ENCODE measurements at regions not wholly inside any gene's neighbourhood (a gene's known extent, or its start where the extent isn't known, plus 50 kb on each side); places are given as distances from the start of the nearest gene placed in this dataset.

- WGBS, result 89% methylated on average over 9 of the region's 9 CpGs
- no peak for TF ChIP-seq POLR2A (IDR thresholded peaks at IDR 0.05)
- TF ChIP-seq CTCF (IDR thresholded peaks at IDR 0.05), result no peak
- no peak for TF ChIP-seq POLR2AphosphoS5 (IDR thresholded peaks at IDR 0.05)
- Histone ChIP-seq H3K4me1 (replicated peaks) (no peaks in the 10 kb centered on the region), H3K27ac (no peak overlapping the region), H3K4me3 (no peak overlapping the region), H3K36me3 (no peaks in the 10 kb centered on the region), H3K27me3 (replicated peaks; ENCODE audit: insufficient read depth) (no peaks in the 10 kb centered on the region), H3K9me3 (no peaks in the 10 kb centered on the region)
- intact Hi-C loops (cut with DNase I), result no loop called here
- no peak for DNase-seq (ENCODE audit: low spot score)
These were observed 57.0 kb upstream of the SIM2 start for GRCh38 chr21:36641886-36642285.

- Histone ChIP-seq H3K27ac (no peak overlapping the region), H3K4me1 (replicated peaks) (no peaks in the 10 kb centered on the region), H3K27me3 (replicated peaks; ENCODE audit: insufficient read depth) (no peaks in the 10 kb centered on the region), H3K9me3 (no peaks in the 10 kb centered on the region), H3K4me3 (no peak overlapping the region), H3K36me3 (no peaks in the 10 kb centered on the region)
- intact Hi-C loops (cut with DNase I), result no loop called here
- TF ChIP-seq CTCF (IDR thresholded peaks at IDR 0.05) (no peak), POLR2AphosphoS5 (IDR thresholded peaks at IDR 0.05) (no peak), POLR2A (IDR thresholded peaks at IDR 0.05) (no peak)
- WGBS, result 92% methylated on average over 4 of the region's 4 CpGs
- DNase-seq (ENCODE audit: low spot score), result no peak
These were observed 56.1 kb upstream of the SIM2 start for GRCh38 chr21:36642777-36643176.

- Histone ChIP-seq H3K27ac (no peak overlapping the region), H3K36me3 (no peaks in the 10 kb centered on the region), H3K9me3 (no peaks in the 10 kb centered on the region), H3K4me3 (no peak overlapping the region), H3K27me3 (replicated peaks; ENCODE audit: insufficient read depth) (no peaks in the 10 kb centered on the region), H3K4me1 (replicated peaks) (no peaks in the 10 kb centered on the region)
- no peak for DNase-seq (ENCODE audit: low spot score)
- intact Hi-C loops (cut with DNase I), result no loop called here
- 95% methylated on average over 12 of the region's 12 CpGs for WGBS
- TF ChIP-seq POLR2A (IDR thresholded peaks at IDR 0.05), result no peak
- TF ChIP-seq POLR2AphosphoS5 (IDR thresholded peaks at IDR 0.05), result no peak
- no peak for TF ChIP-seq CTCF (IDR thresholded peaks at IDR 0.05)
These were observed 55.3 kb upstream of the SIM2 start for GRCh38 chr21:36643374-36644250.

- WGBS, result 85% methylated on average over 7 of the region's 7 CpGs
- no peaks in the 10 kb centered on the region for H3K27me3 ChIP-seq (replicated peaks; ENCODE audit: insufficient read depth)
- no peak overlapping the region for H3K27ac ChIP-seq
- no peak for DNase-seq (ENCODE audit: low spot score)
- intact Hi-C loops (cut with DNase I), result no loop called here
- TF ChIP-seq CTCF (IDR thresholded peaks at IDR 0.05), result no peak
- TF ChIP-seq POLR2AphosphoS5 (IDR thresholded peaks at IDR 0.05), result no peak
- TF ChIP-seq POLR2A (IDR thresholded peaks at IDR 0.05), result no peak
- H3K4me3 ChIP-seq, result no peak overlapping the region
- no peaks in the 10 kb centered on the region for H3K4me1 ChIP-seq (replicated peaks)
- no peaks in the 10 kb centered on the region for H3K36me3 ChIP-seq
- H3K9me3 ChIP-seq, result no peaks in the 10 kb centered on the region
These were observed 52.9 kb upstream of the SIM2 start for GRCh38 chr21:36646011-36646410.

DNA sequence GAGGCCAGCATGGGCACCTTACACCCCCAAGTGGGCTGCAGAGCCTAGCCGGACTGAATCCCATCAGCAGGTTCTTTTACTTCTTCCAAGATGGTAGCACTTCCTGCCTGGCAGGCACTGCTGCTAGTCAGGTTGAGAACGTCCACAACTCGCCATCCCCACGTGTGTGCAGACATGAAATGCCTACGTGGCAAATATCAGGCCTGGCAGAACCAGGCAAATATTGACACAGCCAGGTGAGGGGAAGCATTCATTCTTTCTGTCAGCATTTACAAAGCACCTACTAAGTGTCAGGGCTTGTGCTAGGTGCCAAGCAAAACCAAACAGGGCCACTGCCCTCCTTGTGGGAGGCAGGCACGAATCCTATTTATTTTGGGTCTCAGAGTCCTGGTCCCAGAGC lies 52.3 kb upstream of the SIM2 start:
- H3K4me1 ChIP-seq (replicated peaks), result no peaks in the 10 kb centered on the region
- H3K9me3 ChIP-seq, result no peaks in the 10 kb centered on the region
- intact Hi-C loops (cut with DNase I), result no loop called here
- TF ChIP-seq POLR2AphosphoS5 (IDR thresholded peaks at IDR 0.05) (no peak), POLR2A (IDR thresholded peaks at IDR 0.05) (no peak), CTCF (IDR thresholded peaks at IDR 0.05) (no peak)
- H3K27me3 ChIP-seq (replicated peaks; ENCODE audit: insufficient read depth), result no peaks in the 10 kb centered on the region
- no peak overlapping the region for H3K27ac ChIP-seq
- no peaks in the 10 kb centered on the region for H3K36me3 ChIP-seq
- no peak overlapping the region for H3K4me3 ChIP-seq
- DNase-seq (ENCODE audit: low spot score), result no peak
- WGBS, result 86% methylated on average over 6 of the region's 6 CpGs

Measured in prostate gland (tissue), 2 donors.